ENCODE measurements at regions not wholly inside any gene's neighbourhood (a gene's known extent, or its start where the extent isn't known, plus 50 kb on each side); places are given as distances from the start of the nearest gene placed in this dataset.
"Not testable (repeated sequence)": the region's sequence is repeated elsewhere in the genome, so short reads cannot be mapped to it uniquely, and the experiment has no call there.

DNA sequence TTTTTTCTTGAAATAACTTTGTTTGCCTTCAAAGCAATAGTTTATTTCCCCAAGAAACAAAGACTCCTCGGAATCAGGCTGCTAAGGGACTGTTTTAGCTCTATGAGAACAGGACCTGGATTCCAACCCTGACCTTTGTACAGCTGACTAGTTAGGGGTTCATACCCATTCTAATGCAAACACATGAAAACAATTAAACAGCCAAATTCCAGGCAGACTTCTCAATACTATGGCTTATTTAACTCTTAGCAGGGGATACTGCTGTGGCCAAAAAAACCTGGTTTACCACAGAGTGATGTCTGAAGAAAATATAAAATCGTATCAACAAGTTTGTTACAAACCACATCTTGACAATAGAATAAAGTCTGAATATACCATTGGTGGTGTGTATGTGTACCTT is 129.6 kb upstream of the INTU start:
- peaks cover 19% of the 10 kb centered on the region for H3K4me1 Mint-ChIP-seq
- no peaks in the 10 kb centered on the region for H3K9me3 Mint-ChIP-seq
- no peaks in the 10 kb centered on the region for H3K27me3 Mint-ChIP-seq (ENCODE audit: low read depth)
- no peak for DNase-seq (ENCODE audit: low read depth, low spot score)
- no peak overlapping the region for H3K4me3 Mint-ChIP-seq
- H3K36me3 Mint-ChIP-seq (ENCODE audit: low read depth): no peaks in the 10 kb centered on the region
- H3K27ac Mint-ChIP-seq (ENCODE audit: unreplicated experiment): no peak overlapping the region
- TF ChIP-seq, protein P1, sequence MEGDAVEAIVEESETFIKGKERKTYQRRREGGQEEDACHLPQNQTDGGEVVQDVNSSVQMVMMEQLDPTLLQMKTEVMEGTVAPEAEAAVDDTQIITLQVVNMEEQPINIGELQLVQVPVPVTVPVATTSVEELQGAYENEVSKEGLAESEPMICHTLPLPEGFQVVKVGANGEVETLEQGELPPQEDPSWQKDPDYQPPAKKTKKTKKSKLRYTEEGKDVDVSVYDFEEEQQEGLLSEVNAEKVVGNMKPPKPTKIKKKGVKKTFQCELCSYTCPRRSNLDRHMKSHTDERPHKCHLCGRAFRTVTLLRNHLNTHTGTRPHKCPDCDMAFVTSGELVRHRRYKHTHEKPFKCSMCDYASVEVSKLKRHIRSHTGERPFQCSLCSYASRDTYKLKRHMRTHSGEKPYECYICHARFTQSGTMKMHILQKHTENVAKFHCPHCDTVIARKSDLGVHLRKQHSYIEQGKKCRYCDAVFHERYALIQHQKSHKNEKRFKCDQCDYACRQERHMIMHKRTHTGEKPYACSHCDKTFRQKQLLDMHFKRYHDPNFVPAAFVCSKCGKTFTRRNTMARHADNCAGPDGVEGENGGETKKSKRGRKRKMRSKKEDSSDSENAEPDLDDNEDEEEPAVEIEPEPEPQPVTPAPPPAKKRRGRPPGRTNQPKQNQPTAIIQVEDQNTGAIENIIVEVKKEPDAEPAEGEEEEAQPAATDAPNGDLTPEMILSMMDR (conservative IDR thresholded peaks at IDR 0.05): no peak

DNA sequence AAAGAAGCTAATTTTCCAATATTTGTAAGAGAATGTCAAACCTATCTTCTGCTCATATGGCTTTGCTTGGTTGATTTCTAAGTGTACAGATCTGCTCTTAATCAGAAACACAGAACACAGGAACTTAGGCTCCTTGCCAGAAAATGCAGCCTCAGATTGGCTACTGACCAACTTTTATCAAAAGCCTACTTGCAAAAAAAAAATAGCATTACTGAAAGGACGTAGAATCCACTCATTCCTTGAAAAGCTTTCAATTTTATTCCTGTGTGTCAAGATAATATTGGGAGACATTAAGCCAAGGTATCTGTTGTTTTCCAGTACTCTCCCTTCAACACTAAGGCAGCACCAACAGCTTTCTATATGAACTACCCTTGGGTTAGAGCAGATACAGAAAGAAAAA is 127.6 kb upstream of the INTU start:
- H3K27me3 Mint-ChIP-seq (ENCODE audit: low read depth): no peaks in the 10 kb centered on the region
- H3K9me3 Mint-ChIP-seq: no peaks in the 10 kb centered on the region
- H3K4me1 Mint-ChIP-seq: peaks cover 19% of the 10 kb centered on the region
- no peak overlapping the region for H3K27ac Mint-ChIP-seq (ENCODE audit: unreplicated experiment)
- no peak overlapping the region for H3K4me3 Mint-ChIP-seq
- no peaks in the 10 kb centered on the region for H3K36me3 Mint-ChIP-seq (ENCODE audit: low read depth)
- DNase-seq (ENCODE audit: low read depth, low spot score): no peak
- TF ChIP-seq, protein P1 (conservative IDR thresholded peaks at IDR 0.05): no peak

DNA sequence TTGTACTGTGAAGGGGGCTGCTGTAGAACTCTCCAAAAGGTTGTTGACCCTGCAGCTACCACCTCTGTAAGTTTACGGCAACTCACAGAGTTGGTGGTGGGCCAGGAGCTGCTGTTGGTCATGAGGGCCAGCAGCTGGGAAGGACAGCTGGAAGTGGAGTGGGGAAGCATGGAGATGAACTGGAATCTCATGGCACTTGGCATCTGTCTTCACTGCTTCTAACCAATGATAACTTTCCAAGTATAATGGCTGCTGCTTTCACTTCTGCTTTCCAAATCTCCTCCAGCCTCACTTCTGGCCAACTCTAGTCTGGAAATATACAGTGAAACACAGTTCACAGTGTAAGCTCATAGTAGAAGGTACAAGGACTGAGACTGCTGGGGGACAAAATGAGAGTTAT is 126.5 kb upstream of the INTU start:
- Mint-ChIP-seq H3K27ac (ENCODE audit: unreplicated experiment) (peak overlapping the region; percentile 21), H3K4me1 (peaks cover 15% of the 10 kb centered on the region), H3K27me3 (ENCODE audit: low read depth) (no peaks in the 10 kb centered on the region), H3K4me3 (no peak overlapping the region), H3K9me3 (no peaks in the 10 kb centered on the region), H3K36me3 (ENCODE audit: low read depth) (no peaks in the 10 kb centered on the region)
- DNase-seq (ENCODE audit: low read depth, low spot score): no peak
- TF ChIP-seq, protein P1 (conservative IDR thresholded peaks at IDR 0.05): no peak

DNA sequence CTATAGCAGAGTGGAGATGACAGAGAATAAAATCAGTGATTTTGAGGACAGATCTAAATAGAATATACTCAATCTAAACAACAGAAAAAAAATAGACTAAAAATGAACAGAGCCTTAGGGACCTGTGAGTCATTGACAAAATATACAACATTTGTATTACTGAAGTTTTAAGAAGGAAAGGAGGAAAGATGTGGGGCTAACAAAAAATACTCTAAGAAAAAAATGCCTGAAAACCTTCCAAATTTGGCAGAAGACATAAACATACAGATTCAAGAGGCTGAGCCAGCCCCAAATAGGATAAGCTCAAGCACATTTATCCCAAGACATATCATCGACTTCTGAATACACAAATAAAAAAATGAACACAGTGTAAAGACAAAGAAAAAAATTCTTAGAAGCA is 123.6 kb upstream of the INTU start:
- H3K4me3 Mint-ChIP-seq: no peak overlapping the region
- no peak for DNase-seq (ENCODE audit: low read depth, low spot score)
- H3K4me1 Mint-ChIP-seq: no peaks in the 10 kb centered on the region

DNA sequence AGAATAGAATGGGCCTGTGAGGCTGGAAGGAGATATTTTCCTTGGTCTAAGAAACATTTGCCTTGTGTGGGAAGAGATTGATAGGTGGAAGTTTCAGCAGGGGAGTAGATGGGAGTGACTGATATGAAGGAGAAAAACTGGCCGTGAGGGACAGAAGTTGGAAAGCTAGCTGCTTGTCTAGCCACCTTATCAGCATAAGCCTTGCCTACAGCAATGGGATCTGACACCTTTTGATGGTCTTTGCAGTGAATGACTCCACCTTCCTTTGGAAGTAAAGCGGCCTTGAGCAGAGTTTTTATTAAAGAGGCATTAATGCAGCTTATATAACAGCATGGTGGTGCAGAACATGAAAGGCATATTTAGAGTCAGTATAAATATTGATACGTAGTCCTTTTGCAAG is 120.1 kb upstream of the INTU start:
- not testable (repeated sequence) for H3K27me3 Mint-ChIP-seq (ENCODE audit: low read depth); DNase-seq (ENCODE audit: low read depth, low spot score); H3K4me3 Mint-ChIP-seq; H3K27ac Mint-ChIP-seq (ENCODE audit: unreplicated experiment); H3K36me3 Mint-ChIP-seq (ENCODE audit: low read depth); H3K9me3 Mint-ChIP-seq; H3K4me1 Mint-ChIP-seq

More for the DNA sequence above, 123.6 kb upstream of the INTU start:
- Mint-ChIP-seq H3K27me3 (ENCODE audit: low read depth) (no peaks in the 10 kb centered on the region), H3K9me3 (no peaks in the 10 kb centered on the region), H3K27ac (ENCODE audit: unreplicated experiment) (no peak overlapping the region), H3K36me3 (ENCODE audit: low read depth) (no peaks in the 10 kb centered on the region)
- TF ChIP-seq, protein P1 (conservative IDR thresholded peaks at IDR 0.05): no peak

DNA sequence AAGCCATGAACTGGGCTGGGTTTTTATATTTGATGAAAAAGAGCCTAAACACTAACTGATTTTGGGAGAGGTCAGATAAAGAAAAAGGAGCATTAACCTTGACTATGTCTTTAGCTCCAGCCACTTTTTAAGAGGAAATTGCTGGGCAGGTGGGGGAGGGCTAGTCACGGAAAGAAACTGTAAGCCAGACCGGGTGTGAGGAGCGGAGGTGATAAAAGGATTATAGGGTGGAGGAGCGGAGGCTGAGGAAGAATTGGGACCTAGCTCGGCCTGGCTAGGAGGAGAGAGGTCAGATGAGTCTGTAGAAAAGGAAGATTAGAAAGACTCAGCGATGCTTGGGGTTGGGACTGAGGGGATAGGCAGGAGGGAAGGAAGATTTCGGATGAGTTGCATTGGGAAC is 117.5 kb upstream of the INTU start:
- not testable (repeated sequence) for DNase-seq (ENCODE audit: low read depth, low spot score); H3K4me1 Mint-ChIP-seq; H3K9me3 Mint-ChIP-seq; H3K4me3 Mint-ChIP-seq; H3K27me3 Mint-ChIP-seq (ENCODE audit: low read depth); H3K36me3 Mint-ChIP-seq (ENCODE audit: low read depth)
- peak overlapping the region; percentile 22 for H3K27ac Mint-ChIP-seq (ENCODE audit: unreplicated experiment)

DNA sequence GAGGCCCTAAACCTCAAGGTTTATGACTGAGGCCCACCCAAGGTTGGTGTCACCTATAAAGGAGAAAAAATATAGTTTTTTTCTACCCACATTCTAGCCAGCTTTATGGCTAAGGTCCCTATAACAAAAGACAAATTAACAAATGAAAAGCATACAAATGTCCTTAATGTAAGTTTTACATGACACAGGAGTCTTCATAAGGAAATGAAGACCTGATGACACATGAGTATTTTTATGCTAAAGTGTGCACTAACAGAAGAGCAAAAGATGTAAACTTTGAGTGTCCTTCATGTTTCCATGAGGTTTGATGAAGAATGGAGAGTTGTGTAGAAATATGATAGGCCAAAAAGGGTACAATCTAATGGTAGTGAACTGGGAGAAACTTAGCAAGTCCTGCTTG is 114.7 kb upstream of the INTU start:
- TF ChIP-seq, protein P1 (conservative IDR thresholded peaks at IDR 0.05): no peak
- Mint-ChIP-seq H3K9me3 (peaks cover 2% of the 10 kb centered on the region), H3K27ac (ENCODE audit: unreplicated experiment) (no peak overlapping the region), H3K36me3 (ENCODE audit: low read depth) (no peaks in the 10 kb centered on the region), H3K4me1 (no peaks in the 10 kb centered on the region), H3K4me3 (no peak overlapping the region), H3K27me3 (ENCODE audit: low read depth) (no peaks in the 10 kb centered on the region)
- DNase-seq (ENCODE audit: low read depth, low spot score): no peak

Data from neural crest cell (in vitro differentiated cells).